Renal cortical epithelial cell (primary cell): ENCODE measurements at regions not wholly inside any gene's neighbourhood (a gene's known extent, or its start where the extent isn't known, plus 50 kb on each side); places are given as distances from the start of the nearest gene placed in this dataset.
"Not testable (repeated sequence)": the region's sequence is repeated elsewhere in the genome, so short reads cannot be mapped to it uniquely, and the experiment has no call there.

Experiments
- DNase-seq: peaks from one replicate; pipeline ENCODE4 v3.0.0-alpha.2; 2011; ENCODE audit warnings: low read depth

- not testable (repeated sequence) for DNase-seq
Measured at GRCh38 chr16:51977506-51977905, 569.4 kb downstream of the TOX3 start.

DNA sequence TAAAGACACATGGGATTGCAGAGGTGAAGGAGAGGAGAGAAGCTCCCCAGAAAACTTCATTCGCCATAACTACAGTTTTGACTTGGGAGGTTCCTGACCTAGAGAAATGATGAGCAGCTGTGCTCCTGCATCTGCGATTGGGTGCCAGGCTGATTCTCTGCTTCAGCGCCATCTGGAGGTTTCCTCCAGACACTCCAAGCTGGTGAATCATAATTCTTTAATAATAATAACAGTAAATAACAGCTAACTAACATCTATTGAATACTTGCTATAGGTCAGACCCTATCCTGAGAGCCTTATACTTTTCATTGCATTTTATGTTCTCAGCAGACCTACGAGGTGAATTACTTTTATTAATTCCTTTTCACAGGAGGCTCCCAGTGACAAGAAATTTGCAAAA, 575.8 kb downstream of the TOX3 start:
- DNase-seq = no peak

DNA sequence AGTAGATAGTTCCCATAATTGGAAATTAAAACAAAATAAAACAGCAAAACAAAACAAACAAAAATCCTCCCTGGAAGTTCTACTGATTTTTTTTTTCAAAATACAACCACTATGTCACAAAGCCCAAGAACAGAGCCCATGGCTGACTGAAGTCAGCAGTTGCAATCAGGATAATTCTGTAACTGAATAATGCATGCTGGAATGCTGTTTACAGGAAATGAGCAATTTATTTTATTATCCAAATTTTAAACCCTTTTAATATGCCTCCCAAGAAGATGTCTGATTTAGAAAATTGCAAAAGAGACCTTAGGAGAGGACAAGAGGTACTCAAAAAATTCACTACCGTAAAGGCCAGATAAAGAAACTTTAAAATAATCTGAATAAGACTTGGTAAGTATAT, 578.2 kb downstream of the TOX3 start:
- DNase-seq = no peak

GRCh38 chr16:51967646-51968045, 579.3 kb downstream of the TOX3 start:
- DNase-seq = no peak

DNA sequence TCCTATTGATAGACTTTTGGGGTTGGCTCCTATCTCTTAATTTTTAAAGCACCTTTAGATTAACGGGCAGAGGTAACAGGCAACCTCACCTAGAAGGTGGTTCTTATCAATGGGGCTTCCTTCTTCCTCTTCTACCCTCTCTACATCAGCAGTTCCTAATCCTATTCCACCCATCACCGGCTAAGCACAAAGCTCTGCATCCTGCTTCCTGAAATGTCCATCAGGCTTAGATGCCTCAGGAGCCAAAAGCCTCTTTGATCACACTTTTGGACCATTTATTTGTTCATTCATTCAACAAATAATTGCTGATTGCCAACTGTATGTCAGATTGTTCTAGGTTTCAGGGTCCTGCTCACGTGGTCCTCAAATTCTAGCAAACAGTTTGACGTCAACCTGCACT, 586.0 kb downstream of the TOX3 start:
- DNase-seq = no peak

GRCh38 chr16:51953286-51953985, 593.5 kb downstream of the TOX3 start:
- DNase-seq = no peak

- peak; percentile 14 for DNase-seq
Measured at GRCh38 chr16:51952500-51952899, 594.4 kb downstream of the TOX3 start.

DNA sequence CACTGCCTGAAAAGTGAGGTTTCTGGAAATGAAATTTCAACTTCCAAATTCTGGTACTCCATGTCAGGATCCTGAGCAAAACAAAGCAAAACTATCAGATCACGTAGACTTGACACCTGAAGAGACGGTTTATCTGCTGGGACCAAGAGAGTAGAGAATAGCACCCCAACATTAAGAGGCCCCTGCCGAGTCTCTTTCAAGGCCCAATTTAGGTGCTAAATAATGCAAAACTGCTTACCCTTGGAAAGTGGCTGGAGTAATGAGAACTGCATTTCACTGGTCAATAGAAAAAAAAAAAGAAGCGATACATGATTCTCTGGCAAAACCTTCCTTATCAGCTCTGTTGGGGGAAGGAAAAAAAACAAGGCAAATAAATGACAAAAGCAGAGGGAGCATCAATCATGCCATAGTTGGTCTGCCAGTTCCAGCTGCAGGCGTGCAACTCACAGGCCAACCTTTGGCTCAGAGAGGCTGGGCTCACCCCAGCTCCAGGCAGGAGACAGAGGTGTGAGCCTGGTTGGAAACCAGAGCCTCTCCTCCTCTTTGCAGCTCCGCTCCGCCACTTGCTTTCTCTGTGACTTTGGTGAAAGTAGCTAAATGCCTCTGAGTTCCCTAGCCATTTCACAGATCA, 595.2 kb downstream of the TOX3 start:
- DNase-seq = no peak

DNA sequence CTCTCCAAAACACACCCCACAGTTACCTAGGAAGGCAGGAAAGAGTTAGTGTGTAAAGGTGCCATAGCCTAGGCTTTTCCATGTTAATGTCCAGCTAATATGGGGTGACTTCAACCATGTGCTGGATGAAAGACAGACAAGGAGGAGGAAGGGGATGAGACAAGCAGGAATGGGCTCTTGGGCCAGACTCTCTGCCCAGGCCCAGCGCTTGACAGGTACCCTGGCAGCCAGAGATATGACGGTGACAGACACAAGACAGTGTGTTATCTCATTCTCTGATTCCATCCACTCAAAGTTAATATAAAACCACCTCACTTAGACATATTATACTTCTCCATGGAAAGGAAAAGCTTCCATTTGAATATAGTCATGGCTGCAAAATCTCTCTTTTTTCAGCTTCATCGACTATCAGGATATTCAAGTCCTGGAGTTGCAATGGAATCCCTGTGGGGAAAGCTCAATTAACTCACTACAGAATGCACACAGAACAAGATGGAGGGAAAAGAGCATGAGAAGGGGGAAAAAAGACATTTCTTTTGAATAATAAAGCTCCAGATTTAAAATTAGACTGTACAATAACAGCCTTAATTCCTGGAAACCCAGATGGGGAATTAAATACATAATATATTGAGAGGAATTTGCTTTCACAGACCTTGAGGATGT, 596.7 kb downstream of the TOX3 start:
- DNase-seq = no peak

DNA sequence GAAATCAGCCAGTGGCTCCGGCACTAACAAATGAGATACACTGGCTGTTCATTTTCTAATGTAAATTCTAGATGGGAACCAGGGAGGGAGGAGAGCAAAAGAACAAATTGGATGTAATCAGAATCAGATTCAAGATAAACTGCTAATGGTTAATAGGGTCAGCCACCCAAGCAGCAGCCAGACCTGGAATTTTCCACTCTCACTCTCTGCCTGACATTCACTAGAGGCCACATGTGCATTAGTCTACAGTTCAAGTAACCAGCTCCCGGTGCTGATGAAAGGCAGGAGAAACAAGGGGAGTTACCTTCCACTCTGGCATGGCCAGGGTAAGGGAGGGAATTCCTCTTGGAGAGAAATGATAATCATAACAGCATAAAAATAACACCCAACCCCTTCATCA, 597.7 kb downstream of the TOX3 start:
- peak; percentile 2 for DNase-seq

GRCh38 chr16:51941412-51941811, 605.5 kb downstream of the TOX3 start:
- no peak for DNase-seq

DNA sequence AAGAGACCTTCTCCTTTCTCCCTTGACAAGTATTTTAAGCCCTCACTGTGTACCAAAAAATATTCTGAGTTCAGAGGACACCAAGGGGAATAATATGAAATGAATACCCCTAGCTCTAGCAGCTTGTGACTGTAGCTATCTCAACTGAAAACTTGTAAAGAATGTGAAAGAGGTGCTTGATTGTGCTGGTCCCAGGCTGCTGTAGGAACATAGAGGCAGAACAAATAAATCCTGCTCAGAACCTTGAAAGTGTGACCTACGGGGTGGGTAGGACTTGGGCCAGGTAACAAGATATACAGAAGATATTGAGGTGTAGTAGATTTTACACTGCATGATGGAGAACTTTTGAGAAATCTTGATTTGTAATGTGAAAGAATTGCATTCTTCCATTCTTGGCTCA, 606.8 kb downstream of the TOX3 start:
- no peak for DNase-seq

GRCh38 chr16:51939378-51939871, 607.5 kb downstream of the TOX3 start:
- DNase-seq = no peak

DNA sequence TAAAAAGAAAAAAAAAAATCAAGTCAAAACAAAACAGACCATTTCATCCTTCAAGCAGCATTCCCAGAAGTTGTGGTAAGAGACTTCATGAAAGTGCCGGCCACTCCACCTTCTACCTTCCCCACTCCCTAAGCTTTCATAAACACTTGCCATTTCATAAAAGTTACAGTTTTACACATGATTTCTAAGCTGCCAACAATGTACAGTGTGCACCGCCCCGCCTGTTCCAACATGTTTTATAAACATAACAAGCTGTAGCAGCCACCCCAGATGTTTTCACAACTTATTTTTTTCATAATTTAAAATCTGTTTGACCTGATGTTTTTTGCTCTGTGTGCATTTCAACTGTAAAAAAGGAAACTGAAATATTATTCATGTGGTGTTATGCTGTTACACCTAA, 608.1 kb downstream of the TOX3 start:
- DNase-seq = no peak

DNA sequence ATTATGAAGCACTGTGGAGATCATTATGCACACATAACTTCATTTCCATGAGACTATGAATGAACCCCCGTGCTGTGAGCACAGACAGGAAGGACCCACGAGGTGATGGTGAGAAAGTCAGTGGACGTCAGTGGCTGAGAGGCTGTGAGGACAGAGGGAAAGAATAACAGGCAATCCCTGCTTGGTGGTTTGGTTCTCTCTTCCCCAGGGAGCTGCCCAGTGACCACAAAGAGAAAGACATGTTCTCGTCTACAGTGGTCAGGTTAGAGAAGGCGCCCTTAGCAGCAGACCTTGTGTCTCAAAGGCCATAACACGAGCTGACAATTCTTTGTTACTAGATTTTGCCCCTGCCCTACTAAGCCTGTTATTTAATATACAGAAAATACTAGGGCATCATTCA, 609.2 kb downstream of the TOX3 start:
- no peak for DNase-seq

DNA sequence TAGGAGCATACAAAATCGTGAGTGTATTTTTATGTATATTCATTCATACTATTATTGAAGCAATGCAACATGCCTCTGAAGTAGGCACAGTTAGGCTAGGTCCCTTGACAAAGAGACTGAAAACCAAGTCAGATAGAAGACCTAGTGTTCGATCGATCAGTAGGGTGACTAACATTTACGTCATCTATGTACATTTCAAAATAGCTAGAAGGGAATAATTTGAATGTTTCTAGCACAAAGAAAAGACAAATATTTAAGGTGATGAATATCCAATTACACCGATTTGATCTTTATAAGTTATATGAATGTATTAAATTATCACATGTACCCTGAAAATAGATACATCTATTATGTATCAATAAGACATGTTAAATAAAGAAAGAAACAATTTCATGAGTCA, 610.1 kb downstream of the TOX3 start:
- DNase-seq = no peak

DNA sequence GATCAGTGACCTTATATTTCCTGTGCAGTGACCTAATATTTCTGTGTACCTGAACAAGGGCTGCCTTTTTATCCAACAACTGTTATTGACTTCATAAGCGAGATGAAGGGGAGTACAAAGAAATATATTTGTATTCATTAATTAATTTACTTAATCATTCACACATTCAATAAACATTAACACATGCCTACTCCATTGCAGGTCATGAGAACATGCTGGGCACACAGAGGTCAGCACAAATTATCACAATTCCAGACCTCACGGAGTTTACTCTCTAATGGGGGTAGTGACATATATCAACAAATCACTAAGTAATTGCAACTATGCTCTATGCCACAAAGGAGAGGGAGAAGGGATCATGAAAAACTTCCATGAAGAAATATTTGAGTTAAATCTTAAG, 614.6 kb downstream of the TOX3 start:
- no peak for DNase-seq

DNA sequence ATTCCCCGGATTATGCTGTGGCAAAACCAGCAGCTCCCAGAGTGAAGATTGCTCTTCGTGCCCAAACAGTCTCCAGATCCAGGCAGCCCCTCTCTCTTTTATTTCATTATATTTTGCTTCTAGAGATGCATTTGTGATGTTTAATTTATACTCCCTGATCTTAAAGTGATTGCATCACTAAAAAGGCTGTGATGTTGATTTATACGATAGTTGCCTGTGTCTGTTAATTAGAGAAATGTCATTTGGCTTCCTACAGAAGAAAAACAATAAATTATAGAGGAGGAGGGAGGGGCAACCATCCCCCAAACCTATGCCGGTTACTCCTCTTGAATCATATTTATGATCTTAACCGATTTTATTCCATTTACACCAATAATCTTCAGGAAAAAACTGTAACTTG, 615.3 kb downstream of the TOX3 start:
- no peak for DNase-seq

DNA sequence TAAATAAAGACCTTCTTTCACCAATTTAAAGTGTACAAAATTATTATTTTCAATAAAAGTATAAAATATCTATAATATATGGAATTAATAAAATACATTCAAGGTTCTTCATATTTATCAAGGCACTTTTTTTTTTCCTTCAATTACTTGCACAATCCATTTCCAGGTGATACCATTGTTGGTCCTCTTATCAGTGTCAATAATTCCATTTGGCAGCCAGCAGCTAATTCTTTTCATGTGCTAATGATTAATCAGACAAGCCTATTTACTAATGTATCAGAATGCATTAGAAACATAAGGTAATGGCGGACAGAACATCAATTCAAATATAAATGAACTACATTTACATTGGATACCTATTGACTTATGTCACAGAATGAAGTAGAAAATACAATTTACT, 622.2 kb downstream of the TOX3 start:
- no peak for DNase-seq

- no peak for DNase-seq
Measured at GRCh38 chr16:51922476-51922875, 624.5 kb downstream of the TOX3 start.

GRCh38 chr16:51919736-51920135, 627.2 kb downstream of the TOX3 start:
- DNase-seq = no peak

DNA sequence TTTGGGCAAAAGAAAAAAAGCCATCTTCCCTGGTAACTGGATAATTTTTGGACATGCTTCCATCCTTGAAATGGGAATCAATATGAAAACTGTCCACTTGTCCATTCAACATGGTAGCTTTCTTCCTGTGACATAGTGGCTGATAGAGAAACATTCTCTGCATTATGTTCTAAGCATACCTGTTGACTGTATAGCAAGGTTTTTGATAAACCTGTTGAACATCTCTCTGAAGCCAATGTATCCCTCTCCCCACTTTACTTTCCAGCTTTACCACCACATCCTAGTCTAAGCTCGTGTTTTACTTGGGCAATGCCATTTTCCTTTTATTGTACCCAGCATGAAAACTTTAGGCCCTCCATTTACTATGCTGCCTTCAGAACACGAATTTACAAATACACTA, 630.1 kb downstream of the TOX3 start:
- no peak for DNase-seq

DNA sequence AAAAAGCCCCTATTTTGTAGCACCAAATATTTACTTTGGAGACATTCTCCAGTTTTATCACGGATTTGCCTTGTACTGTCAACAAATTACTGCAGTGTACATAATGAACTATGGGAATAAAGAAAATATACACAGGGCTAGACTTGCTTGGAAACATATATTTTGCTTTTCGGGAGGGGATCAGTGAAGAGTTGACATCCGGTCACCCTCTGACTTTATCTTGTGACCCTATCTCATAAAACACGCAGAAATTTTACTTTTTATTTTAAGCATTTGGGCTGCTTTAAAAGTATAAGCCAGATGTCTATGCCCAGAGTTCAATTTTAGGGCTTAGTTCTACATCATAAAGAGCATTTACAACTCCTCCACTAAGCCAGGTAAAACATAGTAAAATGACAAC, 630.7 kb downstream of the TOX3 start:
- no peak for DNase-seq
